ENCODE measurements at regions not wholly inside any gene's neighbourhood (a gene's known extent, or its start where the extent isn't known, plus 50 kb on each side); places are given as distances from the start of the nearest gene placed in this dataset.

DNA sequence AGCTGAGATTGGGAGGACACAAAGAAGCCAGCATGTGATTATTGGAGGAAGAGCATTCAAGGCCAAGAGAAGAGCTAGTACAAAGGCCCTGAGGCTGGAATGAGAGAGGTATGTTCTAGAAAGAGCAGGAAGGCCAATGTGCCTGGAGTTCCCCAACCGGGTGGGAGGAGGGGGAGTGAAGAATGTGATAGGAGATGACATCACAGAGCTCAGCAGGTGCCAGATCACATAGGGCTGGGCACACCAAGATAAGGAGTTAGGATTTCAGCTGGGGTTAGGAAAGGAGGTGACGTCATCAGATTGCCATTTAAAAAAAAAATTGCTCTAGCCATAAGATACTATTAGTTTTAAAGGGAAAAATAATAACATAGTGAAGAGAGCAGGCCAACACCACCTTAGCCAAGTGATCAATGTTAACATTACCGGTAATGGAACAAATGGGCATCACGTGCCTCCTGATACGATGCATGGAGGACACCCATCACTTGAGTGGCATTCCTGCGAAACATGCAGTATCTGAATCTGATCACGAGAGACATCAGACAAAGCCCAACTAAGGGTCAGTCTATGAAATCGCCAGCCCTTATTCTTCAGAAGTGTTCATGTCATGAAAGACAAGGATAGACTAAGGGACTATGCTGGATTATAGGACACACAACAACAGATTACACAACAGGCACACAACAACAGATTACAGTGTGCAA is 344.3 kb downstream of the BCOR start:
- TF ChIP-seq, protein P1, sequence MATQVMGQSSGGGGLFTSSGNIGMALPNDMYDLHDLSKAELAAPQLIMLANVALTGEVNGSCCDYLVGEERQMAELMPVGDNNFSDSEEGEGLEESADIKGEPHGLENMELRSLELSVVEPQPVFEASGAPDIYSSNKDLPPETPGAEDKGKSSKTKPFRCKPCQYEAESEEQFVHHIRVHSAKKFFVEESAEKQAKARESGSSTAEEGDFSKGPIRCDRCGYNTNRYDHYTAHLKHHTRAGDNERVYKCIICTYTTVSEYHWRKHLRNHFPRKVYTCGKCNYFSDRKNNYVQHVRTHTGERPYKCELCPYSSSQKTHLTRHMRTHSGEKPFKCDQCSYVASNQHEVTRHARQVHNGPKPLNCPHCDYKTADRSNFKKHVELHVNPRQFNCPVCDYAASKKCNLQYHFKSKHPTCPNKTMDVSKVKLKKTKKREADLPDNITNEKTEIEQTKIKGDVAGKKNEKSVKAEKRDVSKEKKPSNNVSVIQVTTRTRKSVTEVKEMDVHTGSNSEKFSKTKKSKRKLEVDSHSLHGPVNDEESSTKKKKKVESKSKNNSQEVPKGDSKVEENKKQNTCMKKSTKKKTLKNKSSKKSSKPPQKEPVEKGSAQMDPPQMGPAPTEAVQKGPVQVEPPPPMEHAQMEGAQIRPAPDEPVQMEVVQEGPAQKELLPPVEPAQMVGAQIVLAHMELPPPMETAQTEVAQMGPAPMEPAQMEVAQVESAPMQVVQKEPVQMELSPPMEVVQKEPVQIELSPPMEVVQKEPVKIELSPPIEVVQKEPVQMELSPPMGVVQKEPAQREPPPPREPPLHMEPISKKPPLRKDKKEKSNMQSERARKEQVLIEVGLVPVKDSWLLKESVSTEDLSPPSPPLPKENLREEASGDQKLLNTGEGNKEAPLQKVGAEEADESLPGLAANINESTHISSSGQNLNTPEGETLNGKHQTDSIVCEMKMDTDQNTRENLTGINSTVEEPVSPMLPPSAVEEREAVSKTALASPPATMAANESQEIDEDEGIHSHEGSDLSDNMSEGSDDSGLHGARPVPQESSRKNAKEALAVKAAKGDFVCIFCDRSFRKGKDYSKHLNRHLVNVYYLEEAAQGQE (IDR thresholded peaks at IDR 0.05; ENCODE audit: borderline replicate concordance): no peak
- TF ChIP-seq, protein P2, sequence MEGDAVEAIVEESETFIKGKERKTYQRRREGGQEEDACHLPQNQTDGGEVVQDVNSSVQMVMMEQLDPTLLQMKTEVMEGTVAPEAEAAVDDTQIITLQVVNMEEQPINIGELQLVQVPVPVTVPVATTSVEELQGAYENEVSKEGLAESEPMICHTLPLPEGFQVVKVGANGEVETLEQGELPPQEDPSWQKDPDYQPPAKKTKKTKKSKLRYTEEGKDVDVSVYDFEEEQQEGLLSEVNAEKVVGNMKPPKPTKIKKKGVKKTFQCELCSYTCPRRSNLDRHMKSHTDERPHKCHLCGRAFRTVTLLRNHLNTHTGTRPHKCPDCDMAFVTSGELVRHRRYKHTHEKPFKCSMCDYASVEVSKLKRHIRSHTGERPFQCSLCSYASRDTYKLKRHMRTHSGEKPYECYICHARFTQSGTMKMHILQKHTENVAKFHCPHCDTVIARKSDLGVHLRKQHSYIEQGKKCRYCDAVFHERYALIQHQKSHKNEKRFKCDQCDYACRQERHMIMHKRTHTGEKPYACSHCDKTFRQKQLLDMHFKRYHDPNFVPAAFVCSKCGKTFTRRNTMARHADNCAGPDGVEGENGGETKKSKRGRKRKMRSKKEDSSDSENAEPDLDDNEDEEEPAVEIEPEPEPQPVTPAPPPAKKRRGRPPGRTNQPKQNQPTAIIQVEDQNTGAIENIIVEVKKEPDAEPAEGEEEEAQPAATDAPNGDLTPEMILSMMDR (IDR thresholded peaks at IDR 0.05; ENCODE audit: poor library complexity, severe bottlenecking): no peak
- TF ChIP-seq RAD21 (conservative IDR thresholded peaks at IDR 0.05) (no peak), POLR2AphosphoS5 (IDR thresholded peaks at IDR 0.05) (no peak), EZH2 (IDR thresholded peaks at IDR 0.05; ENCODE audit: borderline replicate concordance, insufficient read depth, low read length, poor library complexity, severe bottlenecking) (no peak), EP300 (conservative IDR thresholded peaks at IDR 0.05; ENCODE audit: poor library complexity, severe bottlenecking) (no peak), TAF1 (IDR thresholded peaks at IDR 0.05; ENCODE audit: low read depth) (no peak)
